HEK293T (cell line): ENCODE measurements at regions not wholly inside any gene's neighbourhood (a gene's known extent, or its start where the extent isn't known, plus 50 kb on each side); places are given as distances from the start of the nearest gene placed in this dataset.

Experiments used
- CTCF ChIA-PET: fragments of 350-600 bp; formaldehyde crosslinking; extraction: SDS; loops from one replicate; lab custom pipeline; 2021; ENCODE audit warnings: antibody characterized with exemption, inconsistent platforms; lab: Yijun Ruan, JAX
- POLR2A ChIA-PET: fragments of 350-600 bp; formaldehyde crosslinking; extraction: SDS; loops from one replicate; lab custom pipeline; 2020; ENCODE audit warnings: antibody characterized with exemption, inconsistent platforms; lab: Yijun Ruan, JAX
- DNase-seq: peaks from one replicate; pipeline ENCODE4 v3.0.0; 2012; ENCODE audit warnings: mixed read lengths; ENCODE audit errors: extremely low spot score
- ARNT ChIP-seq: fragments of 450-650 bp; IDR thresholded peaks from 2 replicates; pipeline ENCODE4 v1.6.1; 2017; ENCODE audit warnings: mild to moderate bottlenecking
- BHLHE40 ChIP-seq: fragments of 450-650 bp; IDR thresholded peaks from 2 replicates; pipeline ENCODE4 v1.6.1; 2016; ENCODE audit warnings: mild to moderate bottlenecking, moderate library complexity, borderline replicate concordance
- CTBP1 ChIP-seq: fragments of 450-650 bp; IDR thresholded peaks from 2 replicates; pipeline ENCODE4 v1.6.1; 2016; ENCODE audit warnings: borderline replicate concordance
- ELF4 ChIP-seq: fragments of 450-650 bp; IDR thresholded peaks from 2 replicates; pipeline ENCODE4 v1.6.1; 2017; ENCODE audit warnings: antibody characterized with exemption
- FOXA1 ChIP-seq: fragments of 450-650 bp; IDR thresholded peaks from 2 replicates; pipeline ENCODE4 v1.6.1; 2016; ENCODE audit warnings: mild to moderate bottlenecking
- FOXK2 ChIP-seq: fragments of 450-650 bp; IDR thresholded peaks from 2 replicates; pipeline ENCODE4 v1.6.1; 2016; ENCODE audit warnings: mild to moderate bottlenecking
- FOXM1 ChIP-seq: fragments of 450-650 bp; IDR thresholded peaks from 2 replicates; pipeline ENCODE4 v1.6.1; 2017; ENCODE audit warnings: mild to moderate bottlenecking, borderline replicate concordance
- HDGF ChIP-seq: fragments of 450-650 bp; IDR thresholded peaks from 2 replicates; pipeline ENCODE4 v1.6.1; 2017; ENCODE audit warnings: antibody characterized with exemption, borderline replicate concordance
- L3MBTL2 ChIP-seq: fragments of 450-650 bp; conservative IDR thresholded peaks from 2 replicates; pipeline ENCODE4 v1.6.1; 2016; ENCODE audit warnings: mild to moderate bottlenecking
- LEF1 ChIP-seq: fragments of 450-650 bp; IDR thresholded peaks from 2 replicates; pipeline ENCODE4 v1.6.1; 2017; ENCODE audit warnings: mild to moderate bottlenecking, borderline replicate concordance
- NFRKB ChIP-seq: fragments of 450-650 bp; IDR thresholded peaks from 2 replicates; pipeline ENCODE4 v1.6.1; 2016; ENCODE audit warnings: mild to moderate bottlenecking, moderate library complexity
- SP1 ChIP-seq: fragments of 450-650 bp; IDR thresholded peaks from 2 replicates; pipeline ENCODE4 v1.6.1; 2017
- SUZ12 ChIP-seq: fragments of 450-650 bp; IDR thresholded peaks from 2 replicates; pipeline ENCODE4 v1.6.1; 2016; ENCODE audit warnings: mild to moderate bottlenecking
- TARDBP ChIP-seq: fragments of 450-650 bp; IDR thresholded peaks from 2 replicates; pipeline ENCODE4 v1.6.1; 2016
- ZNF384 ChIP-seq: fragments of 450-650 bp; IDR thresholded peaks from 2 replicates; pipeline ENCODE4 v1.6.1; 2016
- TF ChIP-seq, protein P1 (sequence below): fragments of 450-650 bp; IDR thresholded peaks from 2 replicates; pipeline ENCODE4 v1.6.1; 2016

GRCh38 chr20:39150501-39150900, 188.4 kb downstream of the DHX35 start:
- POLR2A ChIA-PET = no interaction called here
- DNase-seq = no peak
- CTCF ChIA-PET = no interaction called here
- no peak for TF ChIP-seq BHLHE40

- ChIA-PET POLR2A (no interaction called here), CTCF (no interaction called here)
- DNase-seq = no peak
- no peak for TF ChIP-seq SP1
- no peak for TF ChIP-seq LEF1
- TF ChIP-seq L3MBTL2 = no peak
- no peak for TF ChIP-seq SUZ12
- no peak for TF ChIP-seq FOXM1
- no peak for TF ChIP-seq FOXK2
- TF ChIP-seq NFRKB = no peak
- no peak for TF ChIP-seq CTBP1
- no peak for TF ChIP-seq ARNT
- no peak for TF ChIP-seq TARDBP
- no peak for TF ChIP-seq HDGF
- no peak for TF ChIP-seq ELF4
- TF ChIP-seq, protein P1, sequence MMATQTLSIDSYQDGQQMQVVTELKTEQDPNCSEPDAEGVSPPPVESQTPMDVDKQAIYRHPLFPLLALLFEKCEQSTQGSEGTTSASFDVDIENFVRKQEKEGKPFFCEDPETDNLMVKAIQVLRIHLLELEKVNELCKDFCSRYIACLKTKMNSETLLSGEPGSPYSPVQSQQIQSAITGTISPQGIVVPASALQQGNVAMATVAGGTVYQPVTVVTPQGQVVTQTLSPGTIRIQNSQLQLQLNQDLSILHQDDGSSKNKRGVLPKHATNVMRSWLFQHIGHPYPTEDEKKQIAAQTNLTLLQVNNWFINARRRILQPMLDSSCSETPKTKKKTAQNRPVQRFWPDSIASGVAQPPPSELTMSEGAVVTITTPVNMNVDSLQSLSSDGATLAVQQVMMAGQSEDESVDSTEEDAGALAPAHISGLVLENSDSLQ = no peak
Observed at GRCh38 chr20:39146394-39146793, 184.2 kb downstream of the DHX35 start.

GRCh38 chr20:39145921-39146320, 183.8 kb downstream of the DHX35 start:
- TF ChIP-seq FOXM1 (no peak), FOXA1 (no peak), NFRKB (no peak), LEF1 (no peak), SP1 (no peak), L3MBTL2 (no peak), CTBP1 (no peak), SUZ12 (no peak), HDGF (no peak), ARNT (no peak), BHLHE40 (no peak), TARDBP (no peak), FOXK2 (no peak)
- TF ChIP-seq, protein P1 = no peak
- POLR2A ChIA-PET = no interaction called here
- CTCF ChIA-PET = no interaction called here
- no peak for DNase-seq

GRCh38 chr20:39144757-39145156, 182.6 kb downstream of the DHX35 start:
- POLR2A ChIA-PET = no interaction called here
- TF ChIP-seq SP1 (no peak), HDGF (no peak), FOXA1 (no peak), CTBP1 (no peak), NFRKB (no peak), TARDBP (no peak), ARNT (no peak), FOXM1 (no peak), FOXK2 (no peak), SUZ12 (no peak), ZNF384 (no peak), ELF4 (no peak), LEF1 (no peak), L3MBTL2 (no peak), BHLHE40 (no peak)
- TF ChIP-seq, protein P1 = no peak
- CTCF ChIA-PET = no interaction called here
- no peak for DNase-seq

- ChIA-PET POLR2A (no interaction called here), CTCF (no interaction called here)
- TF ChIP-seq TARDBP (no peak), BHLHE40 (no peak), FOXK2 (no peak), ARNT (no peak), ZNF384 (no peak), SUZ12 (no peak), CTBP1 (no peak), HDGF (no peak), NFRKB (no peak), ELF4 (no peak), SP1 (no peak)
- TF ChIP-seq, protein P1 = no peak
- DNase-seq = no peak
Observed at GRCh38 chr20:39142407-39143096, 180.4 kb downstream of the DHX35 start.

- ChIA-PET CTCF (no interaction called here), POLR2A (no interaction called here)
- no peak for DNase-seq
- no peak for TF ChIP-seq ZNF384
- no peak for TF ChIP-seq BHLHE40
- no peak for TF ChIP-seq TARDBP
- TF ChIP-seq FOXA1 = no peak
- no peak for TF ChIP-seq FOXM1
- TF ChIP-seq HDGF = no peak
- TF ChIP-seq LEF1 = no peak
- TF ChIP-seq SUZ12 = no peak
Observed at GRCh38 chr20:39137299-39137698, 175.2 kb downstream of the DHX35 start.
